ENCODE measurements at regions not wholly inside any gene's neighbourhood (a gene's known extent, or its start where the extent isn't known, plus 50 kb on each side); places are given as distances from the start of the nearest gene placed in this dataset.

DNA sequence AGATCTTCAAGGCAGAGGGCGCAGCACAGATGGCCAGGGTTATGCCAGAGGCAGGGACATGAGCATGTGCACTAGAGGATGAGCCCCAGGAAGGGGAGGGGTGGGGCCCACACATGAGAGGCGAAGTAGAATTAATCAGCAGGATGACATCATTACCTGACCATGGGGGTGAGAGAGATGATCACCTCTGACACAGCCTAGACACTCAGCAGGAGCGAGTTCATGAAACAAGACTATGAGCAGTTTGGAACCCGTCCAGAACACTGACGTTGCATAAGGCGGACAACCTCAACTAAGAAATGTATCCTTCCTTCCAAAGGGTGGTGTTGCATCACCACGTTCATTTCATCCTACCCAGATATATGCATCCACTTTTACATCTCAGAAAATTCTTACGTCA lies 446.7 kb upstream of the TENM3 start:
- WGBS, 2 donors: 81 to 88% methylated on average over 8 of the region's 8 CpGs
- H3K36me3 ChIP-seq (ENCODE audit: low read depth, missing control alignments): no peaks in the 10 kb centered on the region
- no peak overlapping the region for H3K27ac ChIP-seq
- intact Hi-C loops (cut with DNase I; ENCODE audit: low total_unique reads): no loop called here
- TF ChIP-seq POLR2A (IDR thresholded peaks at IDR 0.05): no peak
- TF ChIP-seq CTCF (IDR thresholded peaks at IDR 0.05): no peak
- no peak for DNase-seq
- H3K4me3 ChIP-seq: no peak overlapping the region
- no peaks in the 10 kb centered on the region for H3K4me1 ChIP-seq
- no peaks in the 10 kb centered on the region for H3K9me3 ChIP-seq
- no peaks in the 10 kb centered on the region for H3K27me3 ChIP-seq

DNA sequence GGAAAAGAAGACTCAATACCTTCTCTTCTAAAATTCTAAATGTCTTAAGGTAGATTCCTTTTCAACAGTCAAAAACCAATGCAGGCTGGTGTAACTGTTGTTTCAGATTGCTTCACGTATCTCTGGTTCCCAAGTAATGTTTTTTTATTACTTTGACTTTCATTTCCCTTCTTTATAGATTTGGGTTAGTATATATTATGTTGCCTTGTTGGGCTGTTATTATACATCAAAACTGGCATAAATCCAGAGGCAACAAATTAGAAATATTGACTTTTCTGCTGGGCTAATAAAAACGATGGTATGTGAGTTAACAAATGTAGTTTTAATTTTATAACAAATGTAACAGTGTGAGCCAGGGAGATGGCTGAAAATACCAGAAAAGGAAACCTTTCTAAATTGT lies 444.7 kb upstream of the TENM3 start:
- WGBS, 2 donors: 65% methylated on average over 2 of the region's 2 CpGs

DNA sequence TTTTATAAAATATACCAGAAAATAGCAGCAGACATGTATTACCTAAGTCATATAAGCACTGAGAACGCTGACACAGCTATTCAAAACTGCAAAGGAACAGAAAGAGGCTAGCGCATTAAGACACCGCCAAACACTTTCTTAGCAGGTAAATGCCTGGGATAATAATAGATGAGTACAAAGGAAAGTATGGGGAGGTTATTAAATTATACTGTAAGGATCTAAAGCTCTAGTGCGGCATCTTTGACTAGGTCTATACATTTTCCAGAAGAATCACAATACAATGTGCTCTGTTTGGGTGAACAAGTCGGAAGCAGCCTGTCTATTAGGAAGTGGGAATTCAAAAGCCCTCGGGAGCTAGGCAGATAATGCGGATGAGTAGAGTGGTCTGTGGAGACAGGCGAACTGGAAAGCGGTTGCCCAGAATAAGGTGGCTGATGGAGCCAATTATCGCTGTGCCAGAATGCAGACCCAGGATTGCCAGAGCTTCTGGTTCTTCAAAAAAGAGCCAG lies 443.6 kb upstream of the TENM3 start:
- Histone ChIP-seq H3K9me3 (no peaks in the 10 kb centered on the region), H3K27me3 (no peaks in the 10 kb centered on the region), H3K4me3 (no peak overlapping the region), H3K36me3 (ENCODE audit: low read depth, missing control alignments) (no peaks in the 10 kb centered on the region), H3K27ac (no peak overlapping the region), H3K4me1 (no peaks in the 10 kb centered on the region)
- intact Hi-C loops (cut with DNase I; ENCODE audit: low total_unique reads): no loop called here
- 93 to 94% methylated on average over 10 of the region's 10 CpGs for WGBS, 2 donors
- no peak for TF ChIP-seq POLR2A (IDR thresholded peaks at IDR 0.05)
- no peak for TF ChIP-seq CTCF (IDR thresholded peaks at IDR 0.05)
- DNase-seq: no peak

More for the DNA sequence above, 444.7 kb upstream of the TENM3 start:
- Histone ChIP-seq H3K36me3 (ENCODE audit: low read depth, missing control alignments) (no peaks in the 10 kb centered on the region), H3K4me1 (no peaks in the 10 kb centered on the region), H3K9me3 (no peaks in the 10 kb centered on the region), H3K27me3 (no peaks in the 10 kb centered on the region), H3K27ac (no peak overlapping the region), H3K4me3 (no peak overlapping the region)
- intact Hi-C loops (cut with DNase I; ENCODE audit: low total_unique reads): no loop called here
- DNase-seq: no peak
- TF ChIP-seq CTCF (IDR thresholded peaks at IDR 0.05) (no peak), POLR2A (IDR thresholded peaks at IDR 0.05) (no peak)

DNA sequence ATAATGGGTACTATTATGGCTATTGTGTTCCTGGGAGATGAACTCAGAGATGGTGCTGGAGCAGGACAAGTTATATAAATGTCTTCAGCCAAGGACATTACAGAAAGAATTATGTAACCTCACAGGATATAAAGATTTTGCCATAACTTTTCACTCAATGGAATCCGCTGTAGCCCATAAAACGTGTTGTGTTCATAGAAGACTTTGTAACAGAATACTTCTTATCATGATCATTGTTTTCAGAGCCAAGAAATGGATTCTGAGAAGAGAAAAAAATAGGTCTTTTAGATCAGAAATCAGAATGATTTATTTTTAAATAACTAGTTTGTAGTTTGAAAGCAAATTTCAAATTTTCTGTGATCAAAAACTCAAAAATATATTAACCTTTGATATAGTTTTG lies 441.0 kb upstream of the TENM3 start:
- Histone ChIP-seq H3K36me3 (ENCODE audit: low read depth, missing control alignments) (no peaks in the 10 kb centered on the region), H3K27ac (no peak overlapping the region), H3K9me3 (no peaks in the 10 kb centered on the region), H3K4me1 (no peaks in the 10 kb centered on the region), H3K4me3 (no peak overlapping the region), H3K27me3 (no peaks in the 10 kb centered on the region)
- DNase-seq: no peak
- TF ChIP-seq POLR2A (IDR thresholded peaks at IDR 0.05): no peak
- TF ChIP-seq CTCF (IDR thresholded peaks at IDR 0.05): no peak
- WGBS, 2 donors: 59 to 74% methylated on average over 2 of the region's 2 CpGs
- intact Hi-C loops (cut with DNase I; ENCODE audit: low total_unique reads): no loop called here

DNA sequence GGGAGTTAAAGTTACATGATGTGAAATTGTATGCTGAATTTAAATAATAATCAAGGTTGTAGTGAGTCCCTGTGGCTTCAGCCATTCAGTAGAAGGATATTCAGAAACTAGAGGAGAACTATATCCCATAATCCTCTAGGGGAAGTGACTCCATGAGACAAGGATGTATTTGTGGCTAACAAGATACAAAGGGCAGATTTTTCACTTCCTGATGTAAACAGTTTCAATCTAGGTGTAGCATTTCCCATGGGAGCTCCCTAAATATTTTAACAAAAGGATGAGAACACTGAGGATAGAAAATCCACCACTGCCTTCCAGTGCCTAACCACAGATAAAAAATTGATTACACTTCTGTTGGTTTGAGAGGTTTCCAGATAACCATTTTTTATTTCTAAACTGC lies 435.4 kb upstream of the TENM3 start:
- no peaks in the 10 kb centered on the region for H3K36me3 ChIP-seq (ENCODE audit: low read depth, missing control alignments)
- H3K27me3 ChIP-seq: no peaks in the 10 kb centered on the region
- intact Hi-C loops (cut with DNase I; ENCODE audit: low total_unique reads): no loop called here
- TF ChIP-seq CTCF (IDR thresholded peaks at IDR 0.05): no peak
- TF ChIP-seq POLR2A (IDR thresholded peaks at IDR 0.05): no peak
- H3K4me1 ChIP-seq: no peaks in the 10 kb centered on the region
- H3K27ac ChIP-seq: no peak overlapping the region
- DNase-seq: no peak
- H3K4me3 ChIP-seq: no peak overlapping the region
- H3K9me3 ChIP-seq: no peaks in the 10 kb centered on the region
